C4-2B (cell line): ENCODE measurements at regions not wholly inside any gene's neighbourhood (a gene's known extent, or its start where the extent isn't known, plus 50 kb on each side); places are given as distances from the start of the nearest gene placed in this dataset.
"Not testable (repeated sequence)": the region's sequence is repeated elsewhere in the genome, so short reads cannot be mapped to it uniquely, and the experiment has no call there.

Source experiments
- H3K27ac ChIP-seq: fragments of 450-650 bp; 2 replicates; pipeline ENCODE4 v1.5.1; 2017
- CTCF ChIP-seq: fragments of 450-650 bp; conservative IDR thresholded peaks from 2 replicates; pipeline ENCODE4 v1.5.1; 2017; ENCODE audit warnings: mild to moderate bottlenecking
- ZFX ChIP-seq: fragments of 450-650 bp; IDR thresholded peaks from 2 replicates; pipeline ENCODE4 v1.6.1; 2017

DNA sequence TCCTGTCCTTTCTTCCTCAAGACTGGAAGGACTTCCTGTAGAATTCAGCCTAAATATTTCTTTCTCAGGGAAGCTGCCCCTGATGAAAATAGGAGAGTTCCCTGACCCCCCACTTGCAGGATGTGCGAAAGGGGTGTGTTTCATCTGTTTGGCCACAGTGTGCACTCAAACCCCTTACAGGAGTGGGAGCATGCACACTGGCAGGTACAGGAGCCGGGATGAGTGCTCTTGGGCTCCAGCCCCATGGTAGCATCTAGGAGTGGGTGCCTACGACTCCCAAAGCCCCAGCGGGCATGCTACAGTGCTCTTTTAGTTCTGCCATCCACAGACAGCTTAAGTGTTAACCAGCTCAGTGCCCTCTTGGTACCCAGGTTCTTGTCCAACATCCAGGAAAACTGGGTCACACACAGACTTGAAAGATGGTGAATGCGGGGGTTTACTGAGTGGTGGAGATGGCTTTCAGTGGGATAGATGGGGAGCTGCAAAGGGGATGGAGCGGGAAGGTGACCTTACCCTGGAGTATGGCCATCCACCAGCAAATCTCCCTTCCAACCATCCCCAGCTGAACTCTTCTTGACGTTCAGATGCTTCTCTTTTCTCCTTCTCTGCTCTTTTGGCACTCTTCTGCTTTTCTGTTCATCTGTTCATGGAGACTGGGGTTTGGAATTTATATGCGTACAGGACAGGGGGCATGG is 295.0 kb upstream of the NCKAP5 start:
- no peak for TF ChIP-seq CTCF
- TF ChIP-seq ZFX: no peak
- no peak overlapping the region for H3K27ac ChIP-seq

DNA sequence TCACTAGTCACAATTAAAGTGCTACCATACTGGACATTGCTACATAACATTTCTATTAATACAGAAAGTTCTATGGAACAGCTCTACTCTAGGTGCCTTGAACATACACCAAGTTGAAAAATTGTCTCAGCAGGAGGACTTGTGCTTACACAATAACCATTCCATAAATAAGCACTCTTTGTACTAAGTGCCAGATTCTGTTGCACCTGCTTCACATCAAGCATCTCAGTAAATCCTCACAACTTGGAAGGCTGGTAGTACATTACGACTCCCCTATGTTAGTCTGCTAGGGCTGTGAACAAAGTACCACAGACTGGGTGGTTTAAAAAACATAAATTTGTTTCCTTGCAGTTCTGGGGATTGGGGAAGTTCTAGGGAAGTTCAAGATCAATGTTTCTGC is 296.9 kb upstream of the NCKAP5 start:
- TF ChIP-seq ZFX (no peak), CTCF (no peak)
- no peak overlapping the region for H3K27ac ChIP-seq

- TF ChIP-seq CTCF (no peak), ZFX (no peak)
- H3K27ac ChIP-seq: no peak overlapping the region
Measured at GRCh38 chr2:133867166-133867565, 298.9 kb upstream of the NCKAP5 start.

DNA sequence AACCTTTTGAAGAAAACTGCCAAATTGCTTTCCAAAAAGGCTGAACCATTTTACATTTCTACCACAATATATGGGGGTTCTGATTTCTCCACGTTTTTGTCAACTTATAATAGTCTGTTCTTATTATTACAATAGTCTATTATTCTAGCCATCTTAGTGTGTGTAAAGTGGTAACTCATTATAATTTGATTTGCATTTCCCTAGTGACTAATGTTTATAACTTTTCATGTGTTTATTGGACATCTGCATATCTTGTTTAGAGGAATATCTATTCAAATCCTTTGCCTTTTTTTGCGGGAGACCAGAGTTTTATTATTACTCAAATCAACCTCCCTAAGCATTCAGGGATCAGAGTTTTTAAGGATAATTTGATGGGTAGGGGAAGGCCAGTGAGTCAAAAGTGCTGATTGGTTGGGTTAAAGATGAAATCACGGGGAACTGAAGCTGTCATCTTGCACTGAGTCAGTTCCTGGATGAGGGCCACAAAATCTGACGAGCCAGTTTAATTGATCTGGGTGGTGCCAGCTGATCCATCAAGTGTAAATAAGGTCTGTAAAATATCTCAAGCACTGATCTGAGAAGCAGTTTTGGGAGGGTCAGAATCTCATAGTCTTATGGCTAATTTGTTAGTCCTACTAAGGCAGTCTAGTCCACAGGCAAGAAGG is 303.4 kb upstream of the NCKAP5 start:
- no peak for TF ChIP-seq CTCF
- no peak for TF ChIP-seq ZFX
- H3K27ac ChIP-seq: no peak overlapping the region

GRCh38 chr2:133878326-133878725 is 310.1 kb upstream of the NCKAP5 start:
- no peak overlapping the region for H3K27ac ChIP-seq
- no peak for TF ChIP-seq CTCF
- TF ChIP-seq ZFX: no peak

DNA sequence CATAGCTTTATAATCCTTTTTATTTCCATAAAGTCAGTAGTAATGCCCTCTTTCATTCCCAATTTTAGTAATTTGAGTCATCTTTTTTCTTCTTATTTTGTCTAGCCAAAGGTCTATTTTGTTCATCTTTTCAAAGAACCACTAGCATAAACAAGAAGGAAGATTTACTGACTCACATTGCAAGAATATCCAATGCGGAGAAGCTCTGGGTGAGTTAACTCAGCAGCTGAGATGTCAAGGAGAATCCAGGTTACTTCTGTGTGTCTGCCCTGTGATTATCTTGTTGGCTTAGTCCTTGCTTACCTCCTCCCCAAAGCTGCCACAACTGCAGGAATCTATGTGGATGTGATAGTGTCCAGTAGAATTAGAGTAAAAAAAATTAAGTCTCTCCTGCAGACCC is 311.4 kb upstream of the NCKAP5 start:
- no peak overlapping the region for H3K27ac ChIP-seq
- TF ChIP-seq ZFX (no peak), CTCF (no peak)

GRCh38 chr2:133882159-133882558 is 313.9 kb upstream of the NCKAP5 start:
- not testable (repeated sequence) for H3K27ac ChIP-seq
